Lower leg skin (tissue), 3 donors: ENCODE measurements at regions not wholly inside any gene's neighbourhood (a gene's known extent, or its start where the extent isn't known, plus 50 kb on each side); places are given as distances from the start of the nearest gene placed in this dataset.

Experiments used
- POLR2A ChIP-seq, 2 donors: fragments of 450-650 bp; IDR thresholded peaks; one replicate each; pipeline ENCODE4 v1.6.1; 2016 to 2017; ENCODE audit warnings: antibody characterized with exemption in 2 of 2, mild to moderate bottlenecking in 1 of 2, moderate library complexity in 1 of 2
- TF ChIP-seq, protein P1 (sequence below), 3 donors: fragments of 450-650 bp; IDR thresholded peaks; one replicate each; pipeline ENCODE4 v1.5.1; 2016; ENCODE audit warnings: antibody characterized with exemption in 3 of 3, mild to moderate bottlenecking in 3 of 3, moderate library complexity in 2 of 3

DNA sequence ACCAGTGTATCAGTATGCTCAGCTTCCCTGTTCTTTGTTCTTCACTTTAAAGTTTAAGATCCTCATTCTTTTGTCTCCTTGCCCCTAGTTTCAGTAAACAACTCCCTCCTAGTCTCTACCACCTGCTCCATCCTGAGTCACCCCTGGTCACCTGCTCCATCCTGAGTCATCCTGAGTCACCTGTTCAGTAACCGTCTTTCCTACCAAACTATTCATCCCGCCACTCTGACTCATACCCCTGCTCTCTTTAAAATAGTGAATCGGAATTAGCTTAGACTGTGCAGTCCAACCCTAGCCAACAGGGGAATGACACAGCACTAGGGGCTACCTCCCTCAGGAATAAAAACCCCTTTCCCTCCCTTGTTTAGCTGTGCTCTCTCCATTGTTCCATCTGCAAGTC is 888.1 kb upstream of the MDGA2 start:
- no peak for TF ChIP-seq POLR2A (IDR thresholded peaks at IDR 0.05)
- TF ChIP-seq, protein P1, sequence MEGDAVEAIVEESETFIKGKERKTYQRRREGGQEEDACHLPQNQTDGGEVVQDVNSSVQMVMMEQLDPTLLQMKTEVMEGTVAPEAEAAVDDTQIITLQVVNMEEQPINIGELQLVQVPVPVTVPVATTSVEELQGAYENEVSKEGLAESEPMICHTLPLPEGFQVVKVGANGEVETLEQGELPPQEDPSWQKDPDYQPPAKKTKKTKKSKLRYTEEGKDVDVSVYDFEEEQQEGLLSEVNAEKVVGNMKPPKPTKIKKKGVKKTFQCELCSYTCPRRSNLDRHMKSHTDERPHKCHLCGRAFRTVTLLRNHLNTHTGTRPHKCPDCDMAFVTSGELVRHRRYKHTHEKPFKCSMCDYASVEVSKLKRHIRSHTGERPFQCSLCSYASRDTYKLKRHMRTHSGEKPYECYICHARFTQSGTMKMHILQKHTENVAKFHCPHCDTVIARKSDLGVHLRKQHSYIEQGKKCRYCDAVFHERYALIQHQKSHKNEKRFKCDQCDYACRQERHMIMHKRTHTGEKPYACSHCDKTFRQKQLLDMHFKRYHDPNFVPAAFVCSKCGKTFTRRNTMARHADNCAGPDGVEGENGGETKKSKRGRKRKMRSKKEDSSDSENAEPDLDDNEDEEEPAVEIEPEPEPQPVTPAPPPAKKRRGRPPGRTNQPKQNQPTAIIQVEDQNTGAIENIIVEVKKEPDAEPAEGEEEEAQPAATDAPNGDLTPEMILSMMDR (IDR thresholded peaks at IDR 0.05): no peak
